ENCODE measurements at regions not wholly inside any gene's neighbourhood (a gene's known extent, or its start where the extent isn't known, plus 50 kb on each side); places are given as distances from the start of the nearest gene placed in this dataset.
"Not testable (repeated sequence)": the region's sequence is repeated elsewhere in the genome, so short reads cannot be mapped to it uniquely, and the experiment has no call there.

DNA sequence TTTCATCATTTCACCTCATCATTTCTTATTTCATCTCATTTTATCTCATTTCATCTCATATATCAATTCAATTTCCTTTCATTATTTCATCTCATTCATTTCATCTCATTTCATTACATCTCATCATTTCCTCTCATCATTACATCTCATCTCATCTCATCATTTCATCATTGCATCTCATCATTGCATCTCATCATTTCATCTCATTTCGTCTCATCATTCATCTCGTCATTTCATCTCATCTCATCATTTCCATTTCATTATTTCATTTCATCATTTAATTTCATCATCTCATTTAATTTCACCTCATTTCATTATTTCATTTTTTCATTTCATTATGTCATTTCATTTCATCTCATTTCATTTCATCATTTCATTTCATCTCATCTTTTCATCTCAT is 168.5 kb upstream of the FAM72C start:
- not testable (repeated sequence) for DNase-seq (ENCODE audit: low spot score)

DNA sequence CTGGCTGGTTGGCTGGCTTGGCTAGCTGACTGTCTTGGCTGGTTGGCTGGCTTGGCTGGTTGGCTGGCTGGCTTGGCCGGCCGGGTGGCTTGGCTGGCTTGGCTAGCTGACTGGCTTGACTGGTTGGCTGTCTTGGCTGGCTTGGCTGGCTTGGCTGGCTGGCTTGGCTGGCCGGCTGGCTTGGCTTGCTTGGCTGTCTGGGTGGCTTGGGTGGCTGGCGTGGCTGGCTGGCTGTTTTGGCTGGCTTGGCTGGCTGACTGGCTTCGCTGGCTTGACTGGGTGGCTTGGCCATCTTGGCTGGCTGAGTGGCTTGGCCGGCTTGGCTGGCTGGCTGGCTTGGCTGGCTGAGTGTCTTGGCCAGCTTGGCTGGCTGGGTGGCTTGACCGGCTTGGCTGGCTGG is 133.2 kb upstream of the FAM72C start:
- DNase-seq (ENCODE audit: low spot score) = not testable (repeated sequence)

DNA sequence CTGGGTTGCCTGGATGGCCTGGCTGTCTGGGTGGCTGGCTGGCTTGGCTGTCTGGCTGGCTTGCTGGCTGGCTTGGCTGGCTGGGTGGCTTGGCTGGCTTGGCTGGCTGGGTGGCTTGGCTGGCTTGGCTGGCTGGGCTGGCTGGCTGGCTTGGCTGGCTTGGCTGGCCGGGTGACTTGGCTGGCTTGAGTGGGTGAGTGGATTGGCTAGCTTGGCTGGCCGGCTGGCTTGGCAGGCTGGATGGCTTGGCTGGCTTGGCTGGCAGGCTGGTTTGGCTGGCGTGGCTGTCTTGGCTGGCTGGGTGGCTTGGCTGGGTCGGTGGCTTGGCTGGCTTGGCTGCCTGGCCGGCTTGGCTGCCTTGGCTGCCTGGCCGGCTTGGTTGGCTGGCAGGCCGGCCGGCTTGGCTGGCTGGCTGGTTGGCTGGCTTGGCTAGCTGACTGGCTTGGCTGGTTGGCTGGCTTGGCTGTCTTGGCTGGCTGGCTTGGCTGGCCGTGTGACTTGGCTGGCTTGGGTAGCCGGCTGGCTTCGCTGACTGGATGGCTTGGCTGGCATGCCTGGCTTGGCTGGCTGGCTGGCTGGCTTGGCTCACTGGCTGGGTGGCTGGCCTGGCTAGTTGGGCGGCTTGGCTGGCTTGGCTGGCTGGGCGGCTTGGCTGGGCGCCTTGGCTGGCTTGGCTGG is 132.4 kb upstream of the FAM72C start:
- peak; percentile 4 for DNase-seq (ENCODE audit: low spot score)

DNA sequence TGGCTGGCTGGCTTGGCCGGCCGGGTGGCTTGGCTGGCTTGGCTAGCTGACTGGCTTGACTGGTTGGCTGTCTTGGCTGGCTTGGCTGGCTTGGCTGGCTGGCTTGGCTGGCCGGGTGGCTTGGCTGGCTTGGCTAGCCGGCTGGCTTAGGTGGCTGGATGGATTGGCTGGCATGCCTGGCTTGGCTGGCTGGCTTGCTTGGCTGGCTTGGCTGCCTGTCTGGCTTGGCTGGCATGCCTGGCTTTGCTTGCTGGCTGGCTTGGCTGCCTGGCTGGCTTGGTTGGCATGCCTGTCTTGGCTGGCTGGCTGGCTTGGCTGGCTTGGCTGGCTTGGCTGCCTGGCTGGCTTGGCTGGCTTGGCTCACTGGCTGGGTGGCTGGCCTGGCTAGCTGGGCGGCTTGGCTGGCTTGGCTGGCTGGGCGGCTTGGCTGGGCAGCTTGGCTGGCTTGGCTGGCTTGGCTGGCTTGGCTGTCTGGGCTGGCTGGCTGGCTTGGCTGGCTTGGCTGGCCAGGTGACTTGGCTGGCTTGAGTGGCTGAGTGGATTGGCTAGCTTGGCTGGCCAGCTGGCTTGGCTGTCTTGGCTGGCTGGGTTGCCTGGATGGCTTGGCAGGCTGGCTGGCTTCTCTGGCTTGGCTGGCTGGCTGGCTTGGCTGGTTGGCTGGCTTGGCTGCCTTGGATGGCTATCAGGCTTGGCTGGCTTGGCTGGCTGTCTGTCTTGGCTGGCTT is 131.5 kb upstream of the FAM72C start:
- DNase-seq (ENCODE audit: low spot score) = peak; percentile 1

DNA sequence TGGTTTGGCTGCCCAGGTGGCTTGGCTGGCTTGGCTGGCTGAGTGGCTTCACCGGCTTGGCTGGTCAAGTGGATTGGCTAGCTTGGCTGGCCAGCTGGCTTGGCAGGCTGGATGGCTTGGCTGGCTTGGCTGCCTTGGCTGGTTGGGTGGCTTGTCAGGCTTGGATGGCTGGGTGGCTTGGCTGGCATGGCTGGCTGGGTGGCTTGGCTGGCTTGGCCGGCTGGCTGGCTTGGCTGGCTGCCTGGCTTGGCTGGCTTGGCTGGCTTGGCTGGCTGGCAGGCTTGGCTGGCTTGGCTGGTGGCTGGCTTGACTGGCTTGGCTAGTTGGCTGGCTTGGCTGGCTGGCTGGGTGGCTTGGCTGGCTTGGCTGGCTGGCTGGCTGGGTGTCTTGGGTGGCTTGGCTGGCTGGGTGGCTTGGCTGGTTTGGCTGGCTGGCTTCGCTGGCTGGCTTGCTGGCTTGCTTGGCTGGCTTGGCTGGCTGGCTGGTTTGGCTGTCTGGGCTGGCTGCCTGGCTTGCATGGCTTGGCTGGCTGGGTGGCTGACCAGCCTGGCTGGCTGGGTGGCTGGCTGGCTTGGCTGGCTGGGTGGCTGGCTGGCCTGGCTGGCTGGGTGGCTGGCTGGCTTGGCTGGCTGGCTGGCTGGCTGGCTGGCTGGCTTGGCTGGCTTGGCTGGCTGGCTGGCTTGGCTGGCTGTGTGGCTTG is 130.4 kb upstream of the FAM72C start:
- not testable (repeated sequence) for DNase-seq (ENCODE audit: low spot score)

DNA sequence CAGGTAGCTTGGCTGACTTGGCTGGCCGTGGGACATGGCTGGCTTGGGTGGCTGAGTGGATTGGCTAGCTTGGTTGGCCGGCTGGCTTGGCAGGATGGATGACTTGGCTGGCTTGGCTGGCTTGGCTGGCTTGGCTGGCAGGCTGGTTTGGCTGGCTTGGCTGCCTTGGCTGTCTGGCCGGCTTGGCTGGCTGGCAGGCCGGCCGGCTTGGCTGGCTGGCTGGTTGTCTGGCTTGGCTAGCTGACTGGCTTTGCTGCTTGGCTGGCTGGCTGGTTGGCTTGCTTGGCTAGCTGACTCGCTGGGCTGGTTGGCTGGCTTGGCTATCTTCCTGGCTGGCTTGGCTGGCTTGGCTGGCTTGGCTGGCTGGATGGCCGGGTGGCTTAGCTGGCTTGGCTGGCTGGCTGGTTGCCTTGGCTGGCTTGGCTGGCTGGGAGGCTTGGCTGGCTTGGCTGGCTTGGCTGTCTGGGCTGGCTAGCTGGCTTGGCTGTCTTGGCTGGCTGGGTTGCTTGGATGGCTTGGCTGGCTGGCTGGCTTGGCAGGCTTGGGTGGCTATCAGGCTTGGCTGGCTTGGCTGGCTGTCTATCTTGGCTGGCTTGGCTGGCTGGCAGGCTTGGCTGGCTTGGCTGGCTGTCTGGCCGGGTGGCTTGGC is 129.7 kb upstream of the FAM72C start:
- DNase-seq (ENCODE audit: low spot score) = peak; percentile 1

DNA sequence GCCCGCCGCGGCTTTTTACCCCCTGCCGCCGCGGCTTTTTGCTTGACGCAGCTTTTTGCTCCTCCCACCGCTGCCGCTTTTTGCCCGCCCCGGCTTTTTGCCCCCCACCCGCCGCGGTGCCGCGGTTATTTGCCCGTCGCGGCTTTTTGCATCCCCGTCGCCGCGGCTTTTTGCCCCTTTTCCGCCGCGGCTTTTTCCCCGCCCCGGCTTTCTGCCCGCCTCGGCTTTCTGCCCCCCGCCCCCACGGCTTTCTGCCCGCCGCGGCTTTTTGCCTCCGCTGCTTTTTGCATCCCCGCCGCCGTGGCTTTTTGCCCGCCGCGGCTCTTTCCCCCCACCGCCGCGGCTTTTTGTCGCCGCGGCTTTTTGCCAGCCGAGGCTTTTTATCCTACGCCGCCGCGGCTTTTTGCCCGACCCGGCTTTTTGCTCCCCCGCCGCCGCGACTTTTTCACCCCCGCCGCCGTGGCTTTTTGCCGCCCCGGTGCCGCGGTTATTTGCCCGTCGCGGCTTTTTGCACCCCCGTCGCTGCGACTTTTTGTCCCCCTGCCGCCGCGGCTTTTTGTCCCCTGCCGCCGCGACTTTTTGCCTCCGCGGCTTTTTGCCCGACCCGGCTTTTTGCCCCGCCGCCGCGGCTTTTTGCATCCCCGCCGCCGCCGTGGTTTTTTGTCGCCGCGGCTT is 105.5 kb upstream of the FAM72C start:
- DNase-seq (ENCODE audit: low spot score) = peak; percentile 3

DNA sequence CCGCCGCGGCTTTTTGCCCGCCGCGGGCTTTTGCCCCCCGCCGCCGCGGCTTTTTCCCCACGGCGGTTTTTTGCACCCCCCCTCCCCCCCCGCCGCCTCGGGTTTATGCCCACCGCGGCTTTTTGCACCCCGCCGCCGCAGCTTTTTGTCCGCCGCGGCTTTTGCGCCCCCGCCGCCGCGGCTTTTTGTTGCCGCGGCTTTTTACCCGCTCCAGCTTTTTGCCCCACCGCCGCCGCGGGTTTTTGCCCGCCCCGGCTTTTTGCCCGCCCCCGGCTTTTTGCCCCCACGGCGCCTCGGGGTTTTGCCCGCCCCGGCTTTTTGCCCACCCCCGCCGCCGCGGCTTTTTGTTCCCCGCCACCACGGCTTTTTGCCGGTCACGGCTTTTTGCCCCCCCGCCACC is 104.9 kb upstream of the FAM72C start:
- not testable (repeated sequence) for DNase-seq (ENCODE audit: low spot score)

DNA sequence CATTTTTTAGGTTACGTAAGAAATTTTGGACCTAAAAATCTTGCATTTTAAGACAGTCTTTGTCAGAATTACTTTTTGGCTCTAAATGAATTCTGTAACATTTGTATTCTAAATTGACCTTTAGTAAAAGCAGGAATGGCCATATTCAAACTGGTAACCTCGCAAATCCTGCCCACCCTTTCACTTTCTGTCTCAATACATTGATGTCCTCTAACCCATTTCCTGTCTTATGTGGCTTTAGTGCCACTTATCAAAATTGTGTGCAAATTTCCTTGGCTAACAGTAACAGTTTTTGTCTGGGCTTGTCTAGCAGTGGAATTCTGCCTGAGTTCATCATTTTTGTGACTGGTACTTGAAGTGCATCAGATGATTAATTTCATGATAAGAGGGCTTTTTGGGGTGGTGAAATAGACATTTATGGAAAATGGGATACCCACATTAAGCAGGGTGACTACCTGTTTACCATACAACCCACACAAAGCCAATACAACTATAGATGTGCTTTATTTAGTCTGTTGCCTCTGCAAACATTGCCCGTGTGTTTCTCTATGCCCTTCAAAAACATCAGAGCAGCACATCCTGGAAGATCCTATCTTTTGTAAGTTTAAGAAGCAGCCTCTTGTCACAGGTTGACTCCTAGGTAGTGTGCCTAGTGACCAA is 98.7 kb upstream of the FAM72C start:
- not testable (repeated sequence) for DNase-seq (ENCODE audit: low spot score)

DNA sequence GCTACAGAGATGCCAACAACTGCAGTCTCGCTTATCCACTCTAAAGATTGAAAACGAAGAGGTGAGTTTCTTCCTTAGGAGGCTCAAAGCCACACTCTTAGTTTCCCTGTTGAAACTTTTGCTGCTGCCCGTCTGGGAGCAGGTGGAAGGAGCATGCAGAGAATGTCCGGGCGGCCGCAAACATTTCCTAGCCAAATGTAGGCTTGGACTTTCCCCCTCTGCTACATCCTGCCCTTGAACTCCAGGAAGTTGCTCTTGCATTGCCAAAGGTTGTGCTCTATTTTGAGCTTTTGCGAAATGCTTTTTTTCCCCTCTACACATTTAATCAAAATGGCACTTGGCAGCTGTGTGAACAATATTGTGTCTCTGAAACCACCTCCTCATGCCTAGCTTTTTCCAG is 95.3 kb upstream of the FAM72C start:
- not testable (repeated sequence) for DNase-seq (ENCODE audit: low spot score)

DNA sequence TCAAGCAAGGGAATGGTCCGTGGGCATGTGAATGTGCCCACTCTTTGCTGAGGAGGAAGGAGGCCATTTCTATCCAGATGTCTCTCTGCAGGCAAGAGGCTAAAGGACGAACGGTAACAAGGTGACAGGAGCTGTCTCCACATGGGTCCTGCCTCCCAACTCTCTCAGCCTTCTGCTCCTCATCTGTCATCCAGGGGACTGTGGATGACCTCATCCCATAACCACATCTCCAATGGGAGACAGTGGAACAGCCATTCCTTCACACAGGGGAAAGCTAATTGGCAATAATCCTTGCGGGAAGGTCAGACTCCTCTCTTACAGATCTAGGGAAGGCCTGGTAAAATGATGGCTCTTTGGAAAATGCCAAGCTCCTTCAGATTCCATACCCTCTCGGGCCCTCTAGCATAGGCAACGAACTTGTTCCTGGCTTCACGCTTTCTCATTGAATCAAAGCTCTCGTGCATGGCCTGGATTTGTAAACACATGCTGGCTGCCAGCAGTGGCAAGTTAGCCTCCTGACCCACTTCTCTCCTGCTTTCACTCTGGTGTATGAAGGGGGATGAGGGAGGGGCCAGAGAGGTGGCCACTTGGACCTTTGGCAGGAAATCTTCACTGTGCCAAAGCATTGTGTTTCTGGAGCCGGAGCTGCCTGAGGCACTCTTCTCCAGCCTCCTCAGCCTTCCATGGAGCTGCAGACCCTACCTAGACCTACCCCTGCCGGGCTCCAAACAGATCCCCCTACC is 94.5 kb upstream of the FAM72C start:
- DNase-seq (ENCODE audit: low spot score) = not testable (repeated sequence)

DNA sequence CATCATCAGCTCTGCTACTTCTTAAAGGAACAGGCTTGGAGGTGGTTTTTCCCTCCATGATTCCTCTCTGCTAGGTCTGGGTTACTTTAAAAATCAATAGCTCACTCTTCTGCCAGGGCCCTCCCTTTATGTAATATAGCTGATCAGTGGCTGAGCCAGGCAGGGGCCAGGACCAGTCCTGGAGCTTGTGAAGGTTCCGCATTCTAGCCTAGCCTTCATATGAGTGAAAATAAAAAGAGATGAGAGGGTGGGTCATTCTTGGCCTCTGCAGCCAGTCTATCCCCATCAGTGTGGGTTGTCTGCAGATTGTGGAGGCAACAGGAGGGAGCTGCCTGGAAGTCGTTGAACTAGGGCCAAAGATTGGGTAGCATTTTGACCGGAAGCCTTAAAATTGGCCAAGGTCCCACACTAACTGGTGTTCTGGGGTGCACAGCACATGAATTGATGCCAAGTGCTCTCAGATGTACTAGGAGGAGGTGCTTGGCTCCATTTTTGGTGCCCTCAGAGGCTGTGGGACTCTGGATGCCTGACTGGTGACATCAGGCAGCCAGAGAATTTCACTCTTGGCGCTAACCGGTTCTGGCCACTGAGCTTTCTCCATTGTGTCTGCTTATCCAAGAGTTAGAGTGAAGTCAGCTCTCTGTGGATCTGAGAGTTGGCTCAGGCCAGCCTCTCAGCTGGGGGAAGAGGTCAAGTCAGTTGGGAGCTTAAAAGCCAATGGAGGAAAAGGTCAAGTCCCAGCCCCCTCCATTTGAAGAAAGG is 93.7 kb upstream of the FAM72C start:
- not testable (repeated sequence) for DNase-seq (ENCODE audit: low spot score)

DNA sequence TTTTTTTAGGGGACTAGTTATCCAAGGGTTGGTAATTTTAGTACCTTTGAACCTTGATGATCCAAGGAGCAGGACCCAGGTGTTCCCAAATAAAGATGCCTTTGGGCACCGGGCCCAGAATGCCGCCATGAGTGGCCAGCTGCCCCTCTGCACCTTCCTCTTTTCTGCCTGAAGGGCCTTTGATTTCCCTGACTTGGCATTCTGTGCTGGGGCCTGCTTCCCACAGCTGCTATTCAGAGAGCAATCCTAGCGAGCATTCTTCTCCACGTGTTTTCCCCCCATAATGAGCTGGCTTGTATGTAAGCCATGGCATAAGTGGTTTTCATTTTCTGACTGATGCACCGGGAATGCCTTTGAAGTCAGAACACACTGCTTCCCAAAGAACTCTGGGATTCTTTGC is 77.6 kb upstream of the FAM72C start:
- DNase-seq (ENCODE audit: low spot score) = not testable (repeated sequence)

DNA sequence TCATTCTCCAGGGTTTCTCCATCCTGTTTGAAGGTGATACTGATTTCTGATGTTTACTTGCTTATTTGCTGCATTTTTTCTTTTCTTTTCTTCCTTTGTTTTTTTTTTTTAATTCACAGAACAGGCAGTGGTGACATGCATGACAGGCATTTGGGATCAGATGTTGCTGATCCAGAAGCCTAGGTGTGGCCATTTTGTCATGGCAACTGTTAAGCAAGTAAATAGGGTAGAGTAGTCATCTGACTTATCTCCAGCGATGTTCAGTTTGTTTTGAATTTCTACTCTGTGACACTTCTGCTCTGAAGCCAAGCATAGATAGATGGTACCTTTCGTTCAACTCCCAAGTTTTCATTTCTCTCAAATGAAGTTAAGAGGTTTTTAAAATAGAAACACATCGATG is 74.9 kb upstream of the FAM72C start:
- DNase-seq (ENCODE audit: low spot score) = not testable (repeated sequence)

DNA sequence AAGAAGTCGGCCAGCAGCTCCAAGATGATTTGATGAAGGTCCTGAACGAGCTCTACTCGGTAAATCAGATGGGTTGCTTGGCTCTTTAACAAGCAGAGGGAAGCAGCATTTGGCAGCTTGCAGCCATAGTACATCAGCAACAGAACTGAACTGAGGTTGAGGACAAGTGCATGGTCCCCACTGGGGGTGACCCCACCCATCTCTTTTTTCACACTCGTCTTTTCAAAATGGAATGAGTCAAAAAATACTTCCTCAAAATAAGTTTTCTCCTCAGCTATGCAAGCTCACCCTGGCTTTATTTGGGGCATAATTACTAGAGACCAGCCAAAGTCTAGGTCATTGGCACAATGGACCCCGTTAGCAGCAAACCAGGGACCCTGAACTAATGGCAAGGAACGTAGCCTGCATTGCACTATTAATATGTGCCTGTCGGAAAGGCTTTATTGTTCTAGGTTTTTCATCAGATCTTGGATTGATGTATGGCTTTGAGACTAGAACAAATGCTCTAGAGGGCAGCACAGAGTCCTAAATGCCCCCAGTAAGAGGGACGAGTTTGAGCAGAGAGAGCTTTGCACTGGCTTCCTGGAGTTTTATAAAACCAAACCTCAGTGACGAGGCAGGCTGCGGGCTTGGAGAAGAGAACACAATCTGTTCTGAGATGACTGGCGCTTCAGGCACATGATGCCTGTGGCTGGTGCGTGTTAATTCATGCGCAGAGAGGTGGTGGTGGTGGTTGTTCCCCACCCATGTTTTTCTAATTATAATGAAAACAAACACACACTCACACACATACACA is 74.2 kb upstream of the FAM72C start:
- DNase-seq (ENCODE audit: low spot score) = peak; percentile 46

DNA sequence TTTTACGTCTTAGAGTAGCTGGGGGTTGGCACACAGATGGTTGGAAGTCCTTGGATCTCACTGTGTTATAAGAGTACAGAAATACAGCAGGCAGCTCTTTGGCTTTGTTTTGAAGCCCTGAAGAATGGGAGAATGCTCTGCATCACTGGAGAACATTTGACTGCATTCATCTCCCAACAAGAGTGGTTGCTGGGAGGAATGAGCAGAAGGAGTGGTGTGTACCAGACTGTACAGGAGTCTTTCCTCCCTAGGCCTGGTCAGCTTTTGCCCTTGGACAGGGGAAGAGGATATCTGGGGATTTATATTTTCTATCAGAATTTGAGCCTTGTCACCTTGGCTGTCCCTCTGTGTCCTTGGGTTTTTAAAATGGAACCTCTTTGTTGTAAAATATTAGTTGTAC is 70.5 kb upstream of the FAM72C start:
- DNase-seq (ENCODE audit: low spot score) = not testable (repeated sequence)

DNA sequence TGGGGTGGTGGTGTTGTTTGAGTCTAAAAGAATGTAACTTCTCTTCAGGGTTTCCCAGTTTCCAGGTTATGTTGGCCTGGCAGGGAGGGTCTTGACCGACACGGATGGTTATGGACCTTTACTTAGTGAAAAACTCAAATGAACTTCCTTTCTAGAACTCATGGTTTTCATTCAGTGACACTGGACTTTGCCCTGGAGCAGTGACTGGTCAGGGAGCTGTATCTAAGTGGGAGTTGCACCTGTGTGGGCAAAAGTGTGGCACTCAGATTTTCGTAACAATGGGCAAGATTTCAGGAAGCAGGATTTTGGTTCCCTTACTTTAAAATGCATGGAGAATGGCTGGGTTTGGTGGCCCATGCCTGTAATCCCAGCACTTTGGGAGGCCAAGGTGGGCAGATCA is 68.5 kb upstream of the FAM72C start:
- DNase-seq (ENCODE audit: low spot score) = not testable (repeated sequence)

DNA sequence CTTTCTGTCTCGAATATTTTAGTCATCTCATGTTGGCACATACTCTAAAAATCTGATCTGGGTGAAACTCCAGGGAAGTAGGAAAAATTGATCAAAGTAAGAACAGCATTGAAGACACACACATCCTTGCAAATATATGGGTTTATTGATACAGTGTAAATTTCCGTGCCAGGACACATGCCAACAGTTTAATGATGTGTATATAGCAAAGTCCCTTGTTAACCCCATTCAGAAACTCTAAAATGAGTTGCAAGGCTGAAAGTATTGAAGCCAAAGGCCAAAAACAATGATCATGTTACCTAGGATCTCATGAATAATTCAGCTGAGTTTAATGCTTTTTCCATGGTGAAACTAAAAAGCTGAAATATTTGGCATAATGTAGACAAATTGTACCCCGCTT is 62.3 kb upstream of the FAM72C start:
- not testable (repeated sequence) for DNase-seq (ENCODE audit: low spot score)

DNA sequence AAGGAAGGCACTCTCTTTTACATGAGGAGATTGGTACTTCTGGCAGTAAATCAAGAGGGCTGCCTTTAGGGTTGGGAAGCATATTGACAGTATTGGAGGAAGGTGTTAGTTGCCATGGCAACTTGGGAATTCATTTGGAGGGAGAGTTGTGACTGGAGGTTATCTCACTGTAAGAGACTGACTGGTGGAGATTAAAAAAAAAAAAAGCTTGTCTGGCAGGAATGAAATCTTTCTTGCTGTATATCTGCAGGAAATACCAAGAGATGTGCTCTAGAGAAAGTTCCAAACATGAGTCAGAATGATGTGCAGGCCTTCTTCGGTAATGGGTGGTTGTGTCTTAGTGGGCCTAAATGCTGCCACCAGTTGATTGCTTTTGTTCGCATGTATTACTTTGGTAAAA is 59.8 kb upstream of the FAM72C start:
- not testable (repeated sequence) for DNase-seq (ENCODE audit: low spot score)
